ENCODE measurements at regions not wholly inside any gene's neighbourhood (a gene's known extent, or its start where the extent isn't known, plus 50 kb on each side); places are given as distances from the start of the nearest gene placed in this dataset.

DNA sequence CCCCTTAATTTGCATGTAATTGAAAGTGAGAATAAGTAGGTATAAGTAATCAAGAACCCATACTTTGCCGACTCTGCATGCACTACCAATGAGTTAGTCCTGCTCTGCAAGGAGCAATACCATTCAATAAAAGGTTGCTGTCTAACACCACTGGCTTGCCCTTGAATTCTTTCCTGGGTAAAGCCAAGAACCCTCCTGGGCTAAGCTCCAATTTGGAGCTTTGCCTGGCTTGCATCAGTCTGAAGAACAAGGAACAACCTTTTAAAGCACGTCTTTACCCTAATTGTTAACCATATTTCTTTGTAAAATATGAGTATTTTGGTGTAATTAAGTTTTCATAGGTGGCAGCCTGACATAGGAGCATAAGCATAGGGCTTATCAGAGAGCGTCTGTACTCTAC, 367.7 kb downstream of the MEI4 start:
- Histone ChIP-seq H3K14ac (ENCODE audit: low read length in 2 of 2) (no peak overlapping the region), H3K27ac (ENCODE audit: low read length, poor library complexity, severe bottlenecking) (no peak overlapping the region), H3K18ac (ENCODE audit: low read depth in 1 of 2, low read length in 2 of 2) (no peak overlapping the region), H2BK15ac (ENCODE audit: low read depth, poor library complexity, severe bottlenecking) (no peak overlapping the region), H4K8ac (ENCODE audit: low read length) (no peak overlapping the region), H4K91ac (ENCODE audit: low read length) (no peak overlapping the region), H3K9ac (ENCODE audit: low read length) (no peak overlapping the region), H2AFZ (ENCODE audit: low read depth, low read length) (no peak overlapping the region), H3K4me3 (ENCODE audit: insufficient read depth in 1 of 2, low read depth in 1 of 2, low read length in 2 of 2) (no peak overlapping the region), H3K4me2 (ENCODE audit: low read length, poor library complexity, severe bottlenecking) (no peak overlapping the region), H2AK5ac (ENCODE audit: low read length, severe bottlenecking) (no peak overlapping the region), H3K36me3 (ENCODE audit: control insufficient read depth in 1 of 2, insufficient read depth in 2 of 2, low read depth in 1 of 2, low read length in 2 of 2) (no peaks in the 10 kb centered on the region), H2BK12ac (ENCODE audit: low read length in 2 of 2) (no peak overlapping the region), H3K9me3 (ENCODE audit: control insufficient read depth, low read length) (peaks cover 4% of the 10 kb centered on the region), H3K4ac (ENCODE audit: low read depth in 1 of 2, low read length in 2 of 2) (no peak overlapping the region), H3K79me1 (replicated peaks; ENCODE audit: low read length, poor library complexity, severe bottlenecking) (no peaks in the 10 kb centered on the region), H3K23ac (ENCODE audit: low read length in 2 of 2) (no peak overlapping the region), H2BK5ac (ENCODE audit: low read depth, low read length, poor library complexity, severe bottlenecking) (no peak overlapping the region), H3K27me3 (ENCODE audit: control insufficient read depth in 1 of 2, insufficient read depth in 1 of 2, low read length in 2 of 2) (no peaks in the 10 kb centered on the region), H3K4me1 (ENCODE audit: control insufficient read depth, insufficient read depth, low read depth, low read length) (no peaks in the 10 kb centered on the region), H2BK120ac (ENCODE audit: low read depth, low read length) (no peak overlapping the region)
- no peak for DNase-seq
- 96% methylated on average over 1 of the region's 3 CpGs for WGBS

DNA sequence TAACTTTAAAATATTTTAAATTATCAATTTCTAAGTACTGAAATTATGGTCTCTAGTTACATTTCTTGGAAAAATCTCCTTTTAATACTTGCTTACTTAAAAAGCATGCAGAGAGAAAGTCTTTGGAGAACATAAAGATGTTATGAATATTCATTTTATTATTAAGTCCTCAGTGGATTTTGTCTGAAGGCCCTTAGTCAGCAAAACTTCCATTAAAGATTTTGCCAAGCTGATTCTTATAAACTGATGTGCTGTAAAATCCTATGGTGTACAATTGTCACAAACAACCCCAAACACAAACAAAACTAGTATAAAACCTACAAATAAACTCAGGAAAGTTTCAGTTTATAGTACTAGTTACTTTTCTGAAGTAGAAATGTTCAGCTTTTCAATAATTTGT, 372.7 kb downstream of the MEI4 start:
- no peak overlapping the region for H3K14ac ChIP-seq (ENCODE audit: low read length in 2 of 2)
- no peaks in the 10 kb centered on the region for H3K27me3 ChIP-seq (ENCODE audit: control insufficient read depth in 1 of 2, insufficient read depth in 1 of 2, low read length in 2 of 2)
- no peak overlapping the region for H3K27ac ChIP-seq (ENCODE audit: low read length, poor library complexity, severe bottlenecking)
- H4K8ac ChIP-seq (ENCODE audit: low read length), result no peak overlapping the region
- H3K4me3 ChIP-seq (ENCODE audit: insufficient read depth in 1 of 2, low read depth in 1 of 2, low read length in 2 of 2), result no peak overlapping the region
- no peaks in the 10 kb centered on the region for H3K4me1 ChIP-seq (ENCODE audit: control insufficient read depth, insufficient read depth, low read depth, low read length)
- no peak overlapping the region for H3K4ac ChIP-seq (ENCODE audit: low read depth in 1 of 2, low read length in 2 of 2)
- H3K23ac ChIP-seq (ENCODE audit: low read length in 2 of 2), result no peak overlapping the region
- no peak overlapping the region for H2BK5ac ChIP-seq (ENCODE audit: low read depth, low read length, poor library complexity, severe bottlenecking)
- no peak overlapping the region for H2BK12ac ChIP-seq (ENCODE audit: low read length in 2 of 2)
- no peak overlapping the region for H4K91ac ChIP-seq (ENCODE audit: low read length)
- no peak overlapping the region for H3K4me2 ChIP-seq (ENCODE audit: low read length, poor library complexity, severe bottlenecking)
- no peak overlapping the region for H2AFZ ChIP-seq (ENCODE audit: low read depth, low read length)
- no peaks in the 10 kb centered on the region for H3K79me1 ChIP-seq (replicated peaks; ENCODE audit: low read length, poor library complexity, severe bottlenecking)
- no peak overlapping the region for H2BK15ac ChIP-seq (ENCODE audit: low read depth, poor library complexity, severe bottlenecking)
- peaks cover 3% of the 10 kb centered on the region for H3K9me3 ChIP-seq (ENCODE audit: control insufficient read depth, low read length)
- no peak overlapping the region for H3K18ac ChIP-seq (ENCODE audit: low read depth in 1 of 2, low read length in 2 of 2)
- H3K36me3 ChIP-seq (ENCODE audit: control insufficient read depth in 1 of 2, insufficient read depth in 2 of 2, low read depth in 1 of 2, low read length in 2 of 2), result no peaks in the 10 kb centered on the region
- no peak overlapping the region for H2BK120ac ChIP-seq (ENCODE audit: low read depth, low read length)
- DNase-seq, result no peak
- no peak overlapping the region for H3K9ac ChIP-seq (ENCODE audit: low read length)
- no peak overlapping the region for H2AK5ac ChIP-seq (ENCODE audit: low read length, severe bottlenecking)

DNA sequence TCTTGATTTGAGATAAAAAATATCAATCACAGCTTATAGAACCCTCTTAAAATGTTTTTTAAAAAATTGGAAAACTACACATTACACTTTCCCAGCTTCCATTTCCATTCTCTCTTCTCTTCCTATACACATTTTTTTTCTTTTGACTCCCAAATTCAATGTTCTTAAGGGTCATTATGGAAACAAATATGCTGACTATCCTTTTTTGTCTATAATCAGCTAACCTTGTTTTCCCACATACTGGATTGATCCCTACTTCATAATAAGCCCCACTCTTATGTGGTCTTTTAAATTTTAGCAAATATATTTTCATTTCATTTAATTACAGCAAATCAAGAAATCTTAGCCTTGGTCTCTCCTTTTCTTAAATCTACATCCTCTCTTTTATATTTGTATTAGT, 378.4 kb downstream of the MEI4 start:
- Histone ChIP-seq H2BK12ac (ENCODE audit: low read length in 2 of 2) (no peak overlapping the region), H3K4me2 (ENCODE audit: low read length, poor library complexity, severe bottlenecking) (no peak overlapping the region), H3K4me3 (ENCODE audit: insufficient read depth in 1 of 2, low read depth in 1 of 2, low read length in 2 of 2) (no peak overlapping the region), H3K4ac (ENCODE audit: low read depth in 1 of 2, low read length in 2 of 2) (no peak overlapping the region), H3K27me3 (ENCODE audit: control insufficient read depth in 1 of 2, insufficient read depth in 1 of 2, low read length in 2 of 2) (no peaks in the 10 kb centered on the region), H3K36me3 (ENCODE audit: control insufficient read depth in 1 of 2, insufficient read depth in 2 of 2, low read depth in 1 of 2, low read length in 2 of 2) (no peaks in the 10 kb centered on the region), H3K18ac (ENCODE audit: low read depth in 1 of 2, low read length in 2 of 2) (no peak overlapping the region), H2AFZ (ENCODE audit: low read depth, low read length) (no peak overlapping the region), H4K91ac (ENCODE audit: low read length) (no peak overlapping the region), H3K23ac (ENCODE audit: low read length in 2 of 2) (no peak overlapping the region), H2AK5ac (ENCODE audit: low read length, severe bottlenecking) (no peak overlapping the region), H3K27ac (ENCODE audit: low read length, poor library complexity, severe bottlenecking) (no peak overlapping the region), H3K14ac (ENCODE audit: low read length in 2 of 2) (no peak overlapping the region), H3K9me3 (ENCODE audit: control insufficient read depth, low read length) (peaks cover 3% of the 10 kb centered on the region), H3K79me1 (replicated peaks; ENCODE audit: low read length, poor library complexity, severe bottlenecking) (no peaks in the 10 kb centered on the region), H2BK15ac (ENCODE audit: low read depth, poor library complexity, severe bottlenecking) (no peak overlapping the region), H4K8ac (ENCODE audit: low read length) (no peak overlapping the region), H2BK120ac (ENCODE audit: low read depth, low read length) (no peak overlapping the region), H3K4me1 (ENCODE audit: control insufficient read depth, insufficient read depth, low read depth, low read length) (no peaks in the 10 kb centered on the region), H3K9ac (ENCODE audit: low read length) (no peak overlapping the region), H2BK5ac (ENCODE audit: low read depth, low read length, poor library complexity, severe bottlenecking) (no peak overlapping the region)
- DNase-seq, result no peak

- no CpG with 5 or more reads among the region's 1 CpG for WGBS
- H3K18ac ChIP-seq (ENCODE audit: low read depth in 1 of 2, low read length in 2 of 2), result no peak overlapping the region
- no peaks in the 10 kb centered on the region for H3K27me3 ChIP-seq (ENCODE audit: control insufficient read depth in 1 of 2, insufficient read depth in 1 of 2, low read length in 2 of 2)
- H3K27ac ChIP-seq (ENCODE audit: low read length, poor library complexity, severe bottlenecking), result no peak overlapping the region
- no peak overlapping the region for H4K8ac ChIP-seq (ENCODE audit: low read length)
- no peak overlapping the region for H2AK5ac ChIP-seq (ENCODE audit: low read length, severe bottlenecking)
- DNase-seq, result no peak
- no peak overlapping the region for H3K9ac ChIP-seq (ENCODE audit: low read length)
- no peak overlapping the region for H2AFZ ChIP-seq (ENCODE audit: low read depth, low read length)
- H3K4ac ChIP-seq (ENCODE audit: low read depth in 1 of 2, low read length in 2 of 2), result no peak overlapping the region
- no peak overlapping the region for H2BK5ac ChIP-seq (ENCODE audit: low read depth, low read length, poor library complexity, severe bottlenecking)
- H2BK15ac ChIP-seq (ENCODE audit: low read depth, poor library complexity, severe bottlenecking), result no peak overlapping the region
- no peak overlapping the region for H3K23ac ChIP-seq (ENCODE audit: low read length in 2 of 2)
- no peaks in the 10 kb centered on the region for H3K4me1 ChIP-seq (ENCODE audit: control insufficient read depth, insufficient read depth, low read depth, low read length)
- H2BK12ac ChIP-seq (ENCODE audit: low read length in 2 of 2), result no peak overlapping the region
- no peak overlapping the region for H3K14ac ChIP-seq (ENCODE audit: low read length in 2 of 2)
- H3K36me3 ChIP-seq (ENCODE audit: control insufficient read depth in 1 of 2, insufficient read depth in 2 of 2, low read depth in 1 of 2, low read length in 2 of 2), result no peaks in the 10 kb centered on the region
- H2BK120ac ChIP-seq (ENCODE audit: low read depth, low read length), result no peak overlapping the region
- no peak overlapping the region for H3K4me2 ChIP-seq (ENCODE audit: low read length, poor library complexity, severe bottlenecking)
- H3K79me1 ChIP-seq (replicated peaks; ENCODE audit: low read length, poor library complexity, severe bottlenecking), result no peaks in the 10 kb centered on the region
- H4K91ac ChIP-seq (ENCODE audit: low read length), result no peak overlapping the region
- H3K9me3 ChIP-seq (ENCODE audit: control insufficient read depth, low read length), result peaks cover under 1% of the 10 kb centered on the region
- no peak overlapping the region for H3K4me3 ChIP-seq (ENCODE audit: insufficient read depth in 1 of 2, low read depth in 1 of 2, low read length in 2 of 2)
These were observed 406.3 kb downstream of the MEI4 start for GRCh38 chr6:78059171-78059570.

All from mesenchymal stem cell (in vitro differentiated cells and primary cell).